MM.1S (cell line): ENCODE measurements at regions not wholly inside any gene's neighbourhood (a gene's known extent, or its start where the extent isn't known, plus 50 kb on each side); places are given as distances from the start of the nearest gene placed in this dataset.

Source experiments
- CTCF ChIP-seq: fragments of 300-600 bp; sonication (generic); IDR thresholded peaks from 2 replicates; pipeline ENCODE4 v1.5.1; 2016; ENCODE audit warnings: antibody characterized with exemption, low read length, mixed read lengths
- EZH2phosphoT487 ChIP-seq: fragments of 300-600 bp; sonication (generic); IDR thresholded peaks from 2 replicates; pipeline ENCODE4 v1.6.1; 2018; ENCODE audit warnings: antibody characterized with exemption, low read length

GRCh38 chr7:119397156-119397555 is 875.8 kb upstream of the KCND2 start:
- no peak for TF ChIP-seq CTCF
- peak; percentile 96 for TF ChIP-seq EZH2phosphoT487
